GM21529 (cell line): ENCODE measurements at regions not wholly inside any gene's neighbourhood (a gene's known extent, or its start where the extent isn't known, plus 50 kb on each side); places are given as distances from the start of the nearest gene placed in this dataset.

ENCODE experiments used
- ATAC-seq: cut with Tn5 transposase; IDR thresholded peaks from one replicate; pipeline ENCODE4 v1.9.1; 2021; ENCODE audit not compliant: unreplicated experiment

DNA sequence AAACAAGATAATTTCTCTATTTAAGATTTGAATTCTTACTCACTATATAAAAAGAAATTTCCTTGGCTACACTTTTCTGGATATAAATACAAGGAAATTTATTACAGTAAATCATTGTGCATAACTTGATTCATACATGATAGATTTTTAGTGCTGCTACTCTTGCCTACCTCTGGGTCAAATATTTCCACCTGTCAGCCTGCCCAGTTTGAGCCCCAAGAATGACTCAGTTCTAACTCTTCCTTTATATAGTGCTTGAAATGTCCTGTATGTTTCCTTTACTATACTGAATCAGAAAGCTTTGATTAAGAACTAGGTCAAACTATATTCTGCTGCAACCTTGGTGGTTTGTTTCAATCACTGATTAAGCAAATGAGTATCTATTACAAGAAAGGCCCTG is 147.4 kb upstream of the FTMT start:
- no peak for ATAC-seq

DNA sequence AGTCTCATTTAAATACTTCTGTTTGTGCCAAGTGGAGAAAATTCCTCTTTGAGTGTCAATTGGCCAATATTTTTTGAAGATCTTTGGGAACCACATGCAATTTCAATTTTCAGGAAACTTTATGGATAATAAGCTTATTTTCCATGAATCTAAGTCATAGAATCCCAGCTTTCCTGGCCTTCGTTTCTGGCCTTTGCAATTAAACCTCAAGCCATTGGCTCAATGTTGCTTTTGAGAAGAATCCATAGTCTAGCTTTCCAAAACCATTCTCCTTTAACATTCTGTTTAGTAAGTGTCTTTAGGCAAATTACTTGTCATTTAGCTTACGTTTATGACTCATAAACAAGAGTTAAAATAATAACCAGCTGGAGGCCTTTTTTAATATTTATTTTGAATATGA is 145.0 kb upstream of the FTMT start:
- ATAC-seq: no peak

GRCh38 chr5:121707178-121707577 is 144.5 kb upstream of the FTMT start:
- no peak for ATAC-seq

DNA sequence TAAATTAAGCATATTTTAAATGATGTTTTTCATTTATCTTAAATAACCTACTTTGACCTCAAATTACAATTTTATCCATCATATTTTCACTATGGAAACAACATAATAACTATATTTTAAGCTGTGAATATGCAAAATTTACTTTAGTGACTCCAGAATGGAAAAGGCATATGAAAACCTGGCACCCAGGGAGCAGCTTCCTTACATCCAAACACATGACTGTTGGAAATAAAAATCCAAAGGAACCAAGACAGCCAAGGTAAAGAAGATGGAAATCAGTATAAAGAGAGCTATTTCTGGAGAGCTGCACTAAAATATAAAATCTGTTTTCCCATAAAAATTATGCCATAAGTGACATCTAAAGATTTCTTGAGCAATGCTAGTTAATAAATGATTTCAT is 140.3 kb upstream of the FTMT start:
- no peak for ATAC-seq

DNA sequence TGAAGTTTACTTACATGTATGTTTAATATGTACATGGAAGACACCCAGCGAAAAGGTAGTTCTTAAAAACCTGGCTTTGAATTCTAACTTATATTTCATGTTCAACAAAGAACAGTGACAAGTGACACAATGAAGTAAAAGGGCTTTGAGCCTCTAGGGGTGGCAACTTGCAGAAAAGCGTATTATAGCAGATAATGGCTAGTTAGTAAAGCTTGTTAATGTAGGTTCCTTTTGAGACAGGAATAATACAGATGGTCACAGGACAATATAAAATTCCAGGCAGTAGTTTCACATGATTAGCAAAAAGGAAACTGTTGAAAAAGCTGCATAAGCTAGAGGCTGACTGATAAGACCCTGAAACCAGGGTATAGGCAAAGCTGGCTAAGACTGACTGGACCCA is 132.4 kb upstream of the FTMT start:
- no peak for ATAC-seq

- no peak for ATAC-seq
Observed at GRCh38 chr5:121725450-121725849, 126.2 kb upstream of the FTMT start.

GRCh38 chr5:121726991-121727390 is 124.7 kb upstream of the FTMT start:
- no peak for ATAC-seq

GRCh38 chr5:121731377-121731776 is 120.3 kb upstream of the FTMT start:
- ATAC-seq: no peak

GRCh38 chr5:121735618-121736017 is 116.1 kb upstream of the FTMT start:
- no peak for ATAC-seq

- no peak for ATAC-seq
Observed at GRCh38 chr5:121737120-121737519, 114.6 kb upstream of the FTMT start.

DNA sequence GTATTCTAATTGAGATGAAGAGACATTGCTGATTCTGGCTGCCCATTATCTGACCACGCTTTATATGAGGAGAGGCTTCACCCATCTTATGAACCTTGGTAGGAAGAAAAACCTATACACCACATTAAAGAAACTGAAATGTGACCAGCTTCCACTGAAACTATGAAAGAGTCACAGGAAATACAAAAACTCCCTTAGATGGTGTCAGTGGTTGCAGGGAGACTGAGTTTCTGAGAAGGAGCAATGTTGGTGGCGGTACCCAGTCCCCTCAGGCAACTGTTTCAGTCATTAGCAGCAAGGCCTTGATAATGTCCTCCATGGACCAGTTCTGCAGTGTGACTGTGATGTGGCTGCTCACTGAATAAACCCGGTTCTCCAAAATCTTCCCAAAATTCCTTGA is 110.5 kb upstream of the FTMT start:
- ATAC-seq: no peak

- ATAC-seq: no peak
Observed at GRCh38 chr5:121744577-121744976, 107.1 kb upstream of the FTMT start.

DNA sequence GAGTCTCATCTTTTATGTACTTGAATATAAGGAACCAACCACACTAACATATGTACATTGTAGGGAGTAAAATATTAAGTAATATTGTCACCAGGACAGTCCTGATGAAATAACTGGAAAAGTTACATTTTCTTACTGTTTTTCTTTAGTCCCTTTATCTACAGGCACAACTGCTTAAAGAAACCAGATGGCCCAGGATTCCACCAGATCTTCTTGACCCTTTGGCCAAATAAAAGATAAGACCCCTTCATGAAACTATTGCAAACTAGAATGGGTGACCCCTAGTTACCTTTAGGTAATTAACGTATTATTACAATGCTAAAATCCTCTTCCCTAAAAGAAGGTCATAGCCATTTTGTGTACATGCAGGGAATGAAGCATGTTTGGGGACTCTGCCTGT is 106.3 kb upstream of the FTMT start:
- ATAC-seq: no peak

- ATAC-seq: no peak
Observed at GRCh38 chr5:121746763-121747162, 104.9 kb upstream of the FTMT start.

DNA sequence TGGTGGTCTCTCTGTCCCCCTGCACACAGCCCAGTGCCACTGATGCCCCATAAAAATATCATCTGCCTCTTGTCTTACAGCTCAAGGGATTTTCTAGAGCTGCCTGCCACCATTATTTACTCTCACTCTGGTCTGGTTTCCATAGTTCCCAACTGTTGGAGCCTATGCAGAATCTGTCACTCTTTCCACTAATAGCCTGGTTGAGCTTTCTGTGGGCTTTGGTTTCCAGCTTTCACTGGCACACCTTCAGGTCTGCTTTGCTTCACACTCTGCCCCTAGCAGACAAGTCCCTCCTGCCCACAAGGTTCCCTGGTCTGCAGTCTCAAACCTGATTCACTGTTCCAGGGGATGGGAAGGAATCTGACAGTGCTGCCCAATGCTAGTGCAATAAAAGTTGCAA is 103.0 kb upstream of the FTMT start:
- ATAC-seq: no peak

DNA sequence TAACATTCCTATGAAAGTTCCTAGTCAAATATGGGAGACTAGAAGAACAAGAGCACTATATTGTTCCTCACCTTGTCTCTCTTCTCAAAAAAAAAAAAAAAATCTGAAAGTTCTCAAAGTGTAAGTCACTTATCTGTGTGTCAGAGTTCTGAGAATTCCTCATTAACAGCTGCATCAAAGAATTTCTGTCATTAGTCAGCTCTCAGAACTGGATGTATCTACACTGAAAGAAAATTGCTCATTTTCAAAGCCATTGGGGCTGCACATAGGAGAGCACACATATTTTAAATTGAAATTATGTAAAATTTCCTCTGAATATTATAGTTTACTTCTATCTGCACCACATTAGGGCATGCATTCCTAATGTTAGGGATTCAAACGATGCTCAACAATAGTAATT is 99.5 kb upstream of the FTMT start:
- no peak for ATAC-seq

DNA sequence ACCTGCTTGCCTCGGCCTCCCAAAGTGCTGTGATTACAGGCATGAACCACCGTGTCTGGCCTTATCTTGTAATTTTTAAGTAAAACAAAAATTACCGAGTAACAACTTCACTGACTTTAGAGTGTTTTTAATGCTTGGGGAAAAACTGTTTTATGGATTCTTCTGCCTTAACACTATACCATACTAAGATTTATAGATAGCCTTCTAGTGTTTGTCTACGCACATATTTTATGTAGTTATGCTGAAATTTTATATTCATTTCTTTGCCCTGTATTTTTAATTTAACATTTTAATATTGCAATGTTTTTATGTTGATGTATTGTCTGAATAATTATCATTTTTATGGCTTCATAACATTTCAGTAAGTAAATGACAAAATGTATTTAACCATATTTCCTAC is 96.4 kb upstream of the FTMT start:
- no peak for ATAC-seq

- ATAC-seq: no peak
Observed at GRCh38 chr5:121757753-121758152, 93.9 kb upstream of the FTMT start.

DNA sequence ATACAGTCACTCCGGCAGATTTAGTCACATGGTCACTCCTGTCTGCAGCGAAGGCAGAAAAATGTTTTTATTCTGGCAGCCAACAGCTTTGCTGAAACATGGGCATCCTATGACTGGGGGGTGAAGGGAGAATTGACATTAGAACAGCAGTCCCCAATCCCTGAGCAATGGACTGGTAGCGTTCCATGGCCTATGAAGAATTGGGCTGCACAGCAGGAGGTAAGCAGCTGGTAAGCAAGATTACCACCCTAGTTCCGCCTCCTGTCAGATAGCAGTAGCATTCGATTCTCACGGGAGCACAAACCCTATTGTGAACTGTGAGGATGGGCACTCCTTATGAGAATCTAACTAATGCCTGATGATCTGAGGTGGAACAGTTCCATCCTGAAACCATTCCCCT is 93.1 kb upstream of the FTMT start:
- no peak for ATAC-seq

GRCh38 chr5:121762426-121762825 is 89.3 kb upstream of the FTMT start:
- no peak for ATAC-seq

DNA sequence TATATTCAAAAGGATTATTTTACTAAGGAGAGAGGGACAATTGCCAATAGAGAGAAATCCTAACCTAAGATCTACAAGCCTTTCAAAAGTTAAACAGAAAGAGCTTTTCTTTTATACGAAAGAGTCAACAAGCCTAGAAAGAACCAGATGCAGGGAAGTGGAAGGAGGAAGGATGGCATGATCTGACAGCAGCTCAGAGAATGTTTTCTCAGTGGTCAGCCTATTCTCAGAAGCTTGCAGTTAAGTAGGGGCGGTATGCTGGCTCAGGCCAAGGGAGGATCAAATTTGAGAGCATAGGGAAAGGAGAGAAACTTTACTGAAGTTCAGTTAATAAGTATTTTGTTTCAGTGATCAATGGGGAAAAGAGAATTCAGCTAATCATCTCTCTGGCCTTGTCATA is 88.0 kb upstream of the FTMT start:
- ATAC-seq: no peak

DNA sequence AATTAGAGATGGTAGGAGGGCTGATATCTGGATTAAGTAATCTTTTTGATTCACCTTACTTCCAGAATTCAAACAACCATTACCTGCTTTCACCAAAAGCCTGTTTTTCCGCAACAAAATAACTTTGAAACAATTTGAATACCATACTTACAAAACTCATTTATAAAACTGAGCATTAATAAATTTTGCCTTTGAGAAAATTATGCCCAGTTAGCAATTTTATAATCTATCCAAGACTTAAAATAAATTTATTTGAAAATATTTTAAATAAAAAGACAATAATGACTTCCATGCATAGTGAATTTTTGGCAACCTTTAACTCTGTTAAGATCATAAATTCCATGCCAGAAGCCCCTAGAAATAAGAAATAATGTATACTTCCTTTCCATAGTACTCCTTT is 71.3 kb upstream of the FTMT start:
- ATAC-seq: no peak

GRCh38 chr5:121783700-121784099 is 68.0 kb upstream of the FTMT start:
- no peak for ATAC-seq

- ATAC-seq: no peak
Observed at GRCh38 chr5:121793791-121794190, 57.9 kb upstream of the FTMT start.
